ENCODE measurements at regions not wholly inside any gene's neighbourhood (a gene's known extent, or its start where the extent isn't known, plus 50 kb on each side); places are given as distances from the start of the nearest gene placed in this dataset.

DNA sequence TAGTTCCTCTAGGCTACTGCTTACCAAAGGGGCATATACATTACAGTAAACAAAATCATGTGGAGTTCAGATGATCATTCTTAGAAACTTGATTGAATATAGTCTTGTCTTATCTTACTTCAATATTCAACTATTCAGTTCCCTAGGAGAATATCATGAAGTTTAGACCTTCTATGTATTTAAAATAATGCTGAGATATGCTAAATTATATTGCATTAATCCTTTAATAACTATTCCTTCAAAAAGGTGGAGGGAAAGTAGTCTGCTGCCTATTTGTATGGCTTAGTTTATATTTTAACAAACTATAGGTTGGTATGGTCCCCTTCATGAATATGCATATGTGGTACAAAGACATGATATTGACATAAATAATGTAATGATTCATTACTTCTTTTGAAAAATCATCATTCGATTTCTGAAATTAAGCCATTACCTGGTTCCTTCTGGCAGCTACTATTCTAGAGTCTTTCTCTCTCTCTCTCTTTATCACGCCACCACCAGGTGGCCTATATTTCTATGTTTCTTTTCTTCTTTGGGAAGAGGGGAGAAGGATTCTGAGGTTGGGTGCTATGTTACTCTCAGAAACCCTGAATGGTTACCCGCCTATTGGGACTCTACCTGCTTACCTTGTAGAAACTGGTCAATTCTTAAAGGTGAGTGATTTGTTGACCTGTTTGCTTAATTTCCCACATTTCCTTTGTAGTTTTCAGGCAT is 855.8 kb downstream of the HACE1 start:
- no peak for TF ChIP-seq EP300 (IDR thresholded peaks at IDR 0.05; ENCODE audit: low read depth)
- no peak for TF ChIP-seq POLR2AphosphoS5 (IDR thresholded peaks at IDR 0.05)
- TF ChIP-seq, protein P1, sequence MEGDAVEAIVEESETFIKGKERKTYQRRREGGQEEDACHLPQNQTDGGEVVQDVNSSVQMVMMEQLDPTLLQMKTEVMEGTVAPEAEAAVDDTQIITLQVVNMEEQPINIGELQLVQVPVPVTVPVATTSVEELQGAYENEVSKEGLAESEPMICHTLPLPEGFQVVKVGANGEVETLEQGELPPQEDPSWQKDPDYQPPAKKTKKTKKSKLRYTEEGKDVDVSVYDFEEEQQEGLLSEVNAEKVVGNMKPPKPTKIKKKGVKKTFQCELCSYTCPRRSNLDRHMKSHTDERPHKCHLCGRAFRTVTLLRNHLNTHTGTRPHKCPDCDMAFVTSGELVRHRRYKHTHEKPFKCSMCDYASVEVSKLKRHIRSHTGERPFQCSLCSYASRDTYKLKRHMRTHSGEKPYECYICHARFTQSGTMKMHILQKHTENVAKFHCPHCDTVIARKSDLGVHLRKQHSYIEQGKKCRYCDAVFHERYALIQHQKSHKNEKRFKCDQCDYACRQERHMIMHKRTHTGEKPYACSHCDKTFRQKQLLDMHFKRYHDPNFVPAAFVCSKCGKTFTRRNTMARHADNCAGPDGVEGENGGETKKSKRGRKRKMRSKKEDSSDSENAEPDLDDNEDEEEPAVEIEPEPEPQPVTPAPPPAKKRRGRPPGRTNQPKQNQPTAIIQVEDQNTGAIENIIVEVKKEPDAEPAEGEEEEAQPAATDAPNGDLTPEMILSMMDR (IDR thresholded peaks at IDR 0.05): no peak
- TF ChIP-seq POLR2A (IDR thresholded peaks at IDR 0.05): no peak
- H3K27me3 ChIP-seq: no peaks in the 10 kb centered on the region
- in situ Hi-C loops (cut with MboI; ENCODE audit: low pct_ligation_motif_present in 1 of 4, low pct_unique_long_range_greater_than_20kb in 1 of 4, low sequenced_read_pairs in 3 of 4) (no loop called here), intact Hi-C loops (cut with DNase I; ENCODE audit: low total_unique reads) (no loop called here)
- no peaks in the 10 kb centered on the region for H3K36me3 ChIP-seq
- WGBS, 2 donors (ENCODE audit: low coverage in 1 of 2): 61 to 69% methylated on average over 3 of the region's 3 CpGs
- no peaks in the 10 kb centered on the region for H3K9me3 ChIP-seq
- DNase-seq: no peak
- no peak overlapping the region for H3K27ac ChIP-seq
- no peaks in the 10 kb centered on the region for H3K4me1 ChIP-seq
- no peak overlapping the region for H3K4me3 ChIP-seq

DNA sequence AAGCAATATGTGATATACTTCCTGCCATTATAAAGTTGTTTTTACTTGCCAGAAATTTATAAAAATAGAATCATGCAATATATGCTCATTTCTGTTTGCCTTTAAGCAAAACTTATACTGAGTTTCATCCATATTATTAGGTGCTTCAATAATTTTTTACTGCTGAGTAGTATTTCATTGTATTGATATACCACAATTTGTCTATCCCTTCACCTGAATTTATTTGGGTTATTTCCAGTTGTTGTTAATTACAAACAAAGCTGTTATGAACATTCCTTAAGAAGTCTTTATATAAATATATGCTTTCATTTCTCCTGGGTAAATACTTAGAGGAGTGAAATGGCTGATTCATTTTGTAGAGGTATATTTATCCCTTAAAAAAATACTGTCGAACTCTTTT is 864.1 kb downstream of the HACE1 start:
- H3K4me1 ChIP-seq: no peaks in the 10 kb centered on the region
- H3K9me3 ChIP-seq: no peaks in the 10 kb centered on the region
- intact Hi-C loops (cut with DNase I; ENCODE audit: low total_unique reads) (no loop called here), in situ Hi-C loops (cut with MboI; ENCODE audit: low pct_ligation_motif_present in 1 of 4, low pct_unique_long_range_greater_than_20kb in 1 of 4, low sequenced_read_pairs in 3 of 4) (no loop called here)
- no peak for TF ChIP-seq EP300 (IDR thresholded peaks at IDR 0.05; ENCODE audit: low read depth)
- TF ChIP-seq POLR2AphosphoS5 (IDR thresholded peaks at IDR 0.05): no peak
- H3K36me3 ChIP-seq: no peaks in the 10 kb centered on the region
- no peak overlapping the region for H3K27ac ChIP-seq
- WGBS, 2 donors (ENCODE audit: low coverage in 1 of 2): 90 to 92% methylated on average over 1 of the region's 1 CpG
- no peak overlapping the region for H3K4me3 ChIP-seq
- H3K27me3 ChIP-seq: no peaks in the 10 kb centered on the region
- DNase-seq: no peak

DNA sequence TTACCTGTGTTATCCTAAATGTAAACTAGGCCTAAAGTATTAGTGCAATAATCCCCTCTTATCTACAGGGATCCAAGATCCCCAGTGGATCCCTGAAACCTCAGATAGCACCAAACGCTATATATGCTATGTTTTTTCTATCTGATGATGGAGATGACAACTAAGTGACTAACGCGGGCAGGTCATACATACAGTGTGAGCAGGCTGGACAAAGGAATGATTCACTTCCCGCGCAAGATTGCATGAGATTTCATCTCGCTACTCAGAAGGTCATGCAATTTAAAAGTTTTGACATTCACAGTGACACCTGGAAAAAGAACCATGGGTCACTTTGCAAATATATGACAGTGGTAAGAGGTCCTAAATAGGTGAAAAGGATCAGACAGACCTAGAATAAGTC is 875.9 kb downstream of the HACE1 start:
- Histone ChIP-seq H3K4me1 (no peaks in the 10 kb centered on the region), H3K27me3 (no peaks in the 10 kb centered on the region), H3K36me3 (no peaks in the 10 kb centered on the region), H3K9me3 (no peaks in the 10 kb centered on the region), H3K4me3 (no peak overlapping the region), H3K27ac (no peak overlapping the region)
- TF ChIP-seq POLR2A (IDR thresholded peaks at IDR 0.05) (no peak), EP300 (IDR thresholded peaks at IDR 0.05; ENCODE audit: low read depth) (no peak), POLR2AphosphoS5 (IDR thresholded peaks at IDR 0.05) (no peak)
- TF ChIP-seq, protein P1 (IDR thresholded peaks at IDR 0.05): no peak
- intact Hi-C loops (cut with DNase I; ENCODE audit: low total_unique reads): no loop called here
- 83 to 91% methylated on average over 6 of the region's 6 CpGs for WGBS, 2 donors (ENCODE audit: low coverage in 1 of 2)
- in situ Hi-C loops (cut with MboI; ENCODE audit: low pct_ligation_motif_present in 1 of 4, low pct_unique_long_range_greater_than_20kb in 1 of 4, low sequenced_read_pairs in 3 of 4): no loop called here
- DNase-seq: no peak

DNA sequence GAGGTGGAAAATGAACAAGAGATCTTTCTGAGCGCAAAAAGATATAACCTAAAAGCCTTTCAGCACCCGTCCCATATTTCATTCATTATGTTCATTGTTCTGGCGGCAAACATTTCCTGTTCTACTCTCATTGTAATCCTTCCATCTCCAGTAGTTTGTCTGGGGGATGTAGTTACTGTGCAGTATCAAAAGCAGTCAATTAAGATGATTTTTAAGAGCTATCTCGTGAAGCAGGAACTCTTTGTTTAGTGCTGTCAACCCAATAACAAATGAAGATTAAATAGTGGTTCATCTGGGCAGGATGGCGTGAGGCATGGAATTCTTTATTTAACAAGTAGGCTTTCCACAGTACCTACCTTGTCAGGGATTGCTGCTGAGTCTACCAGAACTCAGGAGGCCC is 876.7 kb downstream of the HACE1 start:
- TF ChIP-seq POLR2AphosphoS5 (IDR thresholded peaks at IDR 0.05) (no peak), POLR2A (IDR thresholded peaks at IDR 0.05) (no peak), EP300 (IDR thresholded peaks at IDR 0.05; ENCODE audit: low read depth) (no peak)
- TF ChIP-seq, protein P1 (IDR thresholded peaks at IDR 0.05): no peak
- Histone ChIP-seq H3K9me3 (no peaks in the 10 kb centered on the region), H3K4me1 (no peaks in the 10 kb centered on the region), H3K27ac (no peak overlapping the region), H3K27me3 (no peaks in the 10 kb centered on the region), H3K4me3 (no peak overlapping the region), H3K36me3 (no peaks in the 10 kb centered on the region)
- WGBS, 2 donors (ENCODE audit: low coverage in 1 of 2): 30 to 51% methylated on average over 2 to 5 of the region's 5 CpGs
- in situ Hi-C loops (cut with MboI; ENCODE audit: low pct_ligation_motif_present in 1 of 4, low pct_unique_long_range_greater_than_20kb in 1 of 4, low sequenced_read_pairs in 3 of 4) (no loop called here), intact Hi-C loops (cut with DNase I; ENCODE audit: low total_unique reads) (no loop called here)
- no peak for DNase-seq

DNA sequence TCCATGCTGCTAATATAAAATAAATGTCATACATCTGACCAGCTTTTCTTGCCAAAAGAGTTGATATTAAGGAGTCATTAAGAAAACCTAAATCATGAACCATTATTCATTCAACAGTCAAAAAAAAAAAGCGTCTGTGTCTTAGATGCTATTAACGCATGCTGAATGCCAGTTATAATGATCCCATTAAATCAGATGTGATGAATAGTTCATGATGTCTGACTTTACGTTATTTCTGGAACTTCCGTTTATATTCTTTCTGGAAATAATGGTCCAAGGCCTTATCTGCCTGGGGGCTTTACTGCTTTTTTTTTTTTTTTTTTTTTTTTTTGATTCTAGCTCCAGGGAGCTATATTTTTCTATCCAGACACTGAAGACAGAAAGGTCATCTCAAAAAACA is 877.1 kb downstream of the HACE1 start:
- H3K36me3 ChIP-seq: no peaks in the 10 kb centered on the region
- 61 to 66% methylated on average over 4 of the region's 4 CpGs for WGBS, 2 donors (ENCODE audit: low coverage in 1 of 2)
- H3K4me3 ChIP-seq: no peak overlapping the region
- in situ Hi-C loops (cut with MboI; ENCODE audit: low pct_ligation_motif_present in 1 of 4, low pct_unique_long_range_greater_than_20kb in 1 of 4, low sequenced_read_pairs in 3 of 4): no loop called here
- DNase-seq: no peak
- H3K4me1 ChIP-seq: no peaks in the 10 kb centered on the region
- no peak for TF ChIP-seq POLR2A (IDR thresholded peaks at IDR 0.05)
- no peak overlapping the region for H3K27ac ChIP-seq
- intact Hi-C loops (cut with DNase I; ENCODE audit: low total_unique reads): no loop called here
- no peaks in the 10 kb centered on the region for H3K27me3 ChIP-seq
- no peaks in the 10 kb centered on the region for H3K9me3 ChIP-seq
